CD4-positive, CD25-positive, alpha-beta regulatory T cell (primary cell): ENCODE measurements at regions not wholly inside any gene's neighbourhood (a gene's known extent, or its start where the extent isn't known, plus 50 kb on each side); places are given as distances from the start of the nearest gene placed in this dataset.
"Not testable (repeated sequence)": the region's sequence is repeated elsewhere in the genome, so short reads cannot be mapped to it uniquely, and the experiment has no call there.

Experiments used
- ATAC-seq, 2 donors: fragments of 150-1000 bp; cut with Tn5 transposase; one replicate each; pipeline ENCODE4 v1.10.0; 2021; ENCODE audit warnings: low read depth in 2 of 2, moderate number of reproducible peaks in 2 of 2, moderate library complexity in 1 of 2
- DNase-seq, 3 donors: peaks; one replicate each; pipeline versions ENCODE4 v3.0.0 to v3.0.0-alpha.2; 2012 to 2022; ENCODE audit warnings: mixed read lengths in 1 of 3
- H3K27ac ChIP-seq: one replicate; pipeline ENCODE4 v1.7.0; 2013; ENCODE audit warnings: mild to moderate bottlenecking, low read length; ENCODE audit not compliant: insufficient read depth, poor library complexity, severe bottlenecking
- H3K27me3 ChIP-seq: one replicate; pipeline ENCODE4 v1.7.0; 2013; ENCODE audit warnings: low read length; ENCODE audit not compliant: control insufficient read depth, insufficient read depth
- H3K36me3 ChIP-seq: one replicate; pipeline ENCODE4 v1.7.0; 2013; ENCODE audit warnings: mild to moderate bottlenecking, low read length, moderate library complexity; ENCODE audit not compliant: control insufficient read depth, insufficient read depth
- H3K4me1 ChIP-seq: 2 replicates; pipeline ENCODE4 v1.7.0; 2013; ENCODE audit warnings: mild to moderate bottlenecking, low read length; ENCODE audit not compliant: insufficient read depth, control insufficient read depth, poor library complexity, severe bottlenecking
- H3K4me3 ChIP-seq: one replicate; pipeline ENCODE4 v1.7.0; 2013; ENCODE audit warnings: low read depth, mild to moderate bottlenecking, low read length, moderate library complexity
- H3K9me3 ChIP-seq, 2 experiments: 1 replicate in 1 of 2; 2 replicates in 1 of 2; pipeline ENCODE4 v1.7.0; 2013; ENCODE audit warnings: low read length in 2 of 2, mild to moderate bottlenecking in 1 of 2, moderate library complexity in 1 of 2; ENCODE audit not compliant: control insufficient read depth in 2 of 2
- H3K27ac Mint-ChIP-seq, 3 donors: one replicate each; pipeline ENCODE4 v1.8.0; 2020 to 2022; ENCODE audit warnings: mild to moderate bottlenecking in 3 of 3, mixed read lengths in 3 of 3, moderate library complexity in 2 of 3
- H3K27me3 Mint-ChIP-seq: one replicate; pipeline ENCODE4 v1.8.0; 2022; ENCODE audit warnings: mild to moderate bottlenecking, mixed read lengths
- H3K36me3 Mint-ChIP-seq: one replicate; pipeline ENCODE4 v1.8.0; 2020; ENCODE audit warnings: mixed read lengths
- H3K4me1 Mint-ChIP-seq, 4 donors: one replicate each; pipeline ENCODE4 v1.8.0; 2020 to 2022; ENCODE audit warnings: mixed read lengths in 4 of 4, mild to moderate bottlenecking in 1 of 4
- H3K4me3 Mint-ChIP-seq, 4 donors: one replicate each; pipeline ENCODE4 v1.8.0; 2020 to 2022; ENCODE audit warnings: mild to moderate bottlenecking in 4 of 4, mixed read lengths in 4 of 4, moderate library complexity in 3 of 4
- H3K9me3 Mint-ChIP-seq, 7 donors: one replicate each; pipeline ENCODE4 v1.8.0; 2020 to 2022; ENCODE audit warnings: mixed read lengths in 7 of 7, mild to moderate bottlenecking in 3 of 7, moderate library complexity in 2 of 7

- no peak overlapping the region for H3K4me3 Mint-ChIP-seq
- no peak overlapping the region for H3K27ac ChIP-seq
- no peaks in the 10 kb centered on the region for H3K36me3 ChIP-seq
- no peak overlapping the region for H3K4me3 ChIP-seq
- no peak for DNase-seq
- no peaks in the 10 kb centered on the region for H3K27me3 Mint-ChIP-seq
- no peaks in the 10 kb centered on the region for H3K36me3 Mint-ChIP-seq
- no peaks in the 10 kb centered on the region for H3K27me3 ChIP-seq
- no peak overlapping the region for H3K27ac Mint-ChIP-seq
- no peaks in the 10 kb centered on the region for H3K4me1 ChIP-seq
- H3K9me3 Mint-ChIP-seq, result peaks cover 0 to 6% (median 3%) of the 10 kb centered on the region in 7 donors
- ATAC-seq, result no peak
- no peaks in the 10 kb centered on the region for H3K4me1 Mint-ChIP-seq
- H3K9me3 ChIP-seq, result no peaks in the 10 kb centered on the region
These were observed 418.6 kb upstream of the DIPK2B start for GRCh38 chrX:45619290-45619689.

GRCh38 chrX:45615591-45615990 is 414.9 kb upstream of the DIPK2B start:
- not testable (repeated sequence) for H3K4me1 Mint-ChIP-seq, H3K4me3 Mint-ChIP-seq, ATAC-seq, H3K27me3 ChIP-seq, H3K4me1 ChIP-seq, H3K27me3 Mint-ChIP-seq, H3K36me3 ChIP-seq, H3K9me3 ChIP-seq, H3K36me3 Mint-ChIP-seq, DNase-seq, H3K27ac Mint-ChIP-seq, H3K4me3 ChIP-seq, H3K27ac ChIP-seq
- H3K9me3 Mint-ChIP-seq, result peaks cover 0 to 14% (median 6%) of the 10 kb centered on the region in 7 donors

- no peaks in the 10 kb centered on the region for H3K4me1 ChIP-seq
- no peak for ATAC-seq
- Mint-ChIP-seq H3K27me3 (no peaks in the 10 kb centered on the region), H3K27ac (no peak overlapping the region), H3K9me3 (peaks cover 0 to 14% (median 7%) of the 10 kb centered on the region in 7 donors), H3K4me3 (no peak overlapping the region), H3K36me3 (no peaks in the 10 kb centered on the region), H3K4me1 (no peaks in the 10 kb centered on the region)
- H3K36me3 ChIP-seq, result no peaks in the 10 kb centered on the region
- H3K4me3 ChIP-seq, result no peak overlapping the region
- DNase-seq, result no peak
- H3K9me3 ChIP-seq, result peaks cover 0 to 7% of the 10 kb centered on the region in 2 experiments
- H3K27ac ChIP-seq, result no peak overlapping the region
- H3K27me3 ChIP-seq, result no peaks in the 10 kb centered on the region
These were observed 414.2 kb upstream of the DIPK2B start for GRCh38 chrX:45614853-45615252.

- H3K27me3 Mint-ChIP-seq, result no peaks in the 10 kb centered on the region
- H3K9me3 Mint-ChIP-seq, result peaks cover 0 to 4% (median 1%) of the 10 kb centered on the region in 7 donors
- no peak overlapping the region for H3K27ac Mint-ChIP-seq
- H3K4me3 ChIP-seq, result no peak overlapping the region
- H3K27me3 ChIP-seq, result no peaks in the 10 kb centered on the region
- H3K4me1 Mint-ChIP-seq, result no peaks in the 10 kb centered on the region
- no peaks in the 10 kb centered on the region for H3K9me3 ChIP-seq
- no peaks in the 10 kb centered on the region for H3K36me3 ChIP-seq
- no peak for DNase-seq
- ATAC-seq, result no peak
- no peaks in the 10 kb centered on the region for H3K4me1 ChIP-seq
- H3K4me3 Mint-ChIP-seq, result no peak overlapping the region
- no peak overlapping the region for H3K27ac ChIP-seq
- no peaks in the 10 kb centered on the region for H3K36me3 Mint-ChIP-seq
These were observed 401.5 kb upstream of the DIPK2B start for GRCh38 chrX:45602151-45602550.

GRCh38 chrX:45601052-45601451 is 400.4 kb upstream of the DIPK2B start:
- peaks cover 0 to 3% (median 0%) of the 10 kb centered on the region in 7 donors for H3K9me3 Mint-ChIP-seq
- H3K27ac Mint-ChIP-seq, result no peak overlapping the region
- no peaks in the 10 kb centered on the region for H3K36me3 Mint-ChIP-seq

GRCh38 chrX:45598861-45599260 is 398.2 kb upstream of the DIPK2B start:
- Mint-ChIP-seq H3K9me3 (no peaks in the 10 kb centered on the region), H3K4me3 (no peak overlapping the region), H3K36me3 (no peaks in the 10 kb centered on the region), H3K27me3 (no peaks in the 10 kb centered on the region), H3K27ac (no peak overlapping the region), H3K4me1 (no peaks in the 10 kb centered on the region)
- Histone ChIP-seq H3K9me3 (no peaks in the 10 kb centered on the region), H3K4me1 (no peaks in the 10 kb centered on the region), H3K4me3 (no peak overlapping the region), H3K27ac (no peak overlapping the region), H3K36me3 (no peaks in the 10 kb centered on the region), H3K27me3 (no peaks in the 10 kb centered on the region)
- ATAC-seq (no peak), DNase-seq (no peak)

More at GRCh38 chrX:45601052-45601451, 400.4 kb upstream of the DIPK2B start:
- Mint-ChIP-seq H3K27me3 (no peaks in the 10 kb centered on the region), H3K4me3 (no peak overlapping the region), H3K4me1 (no peaks in the 10 kb centered on the region)
- no peak overlapping the region for H3K4me3 ChIP-seq
- no peak overlapping the region for H3K27ac ChIP-seq
- no peak for DNase-seq
- H3K36me3 ChIP-seq, result no peaks in the 10 kb centered on the region
- H3K4me1 ChIP-seq, result no peaks in the 10 kb centered on the region
- H3K9me3 ChIP-seq, result no peaks in the 10 kb centered on the region
- ATAC-seq, result no peak
- no peaks in the 10 kb centered on the region for H3K27me3 ChIP-seq

- no peaks in the 10 kb centered on the region for H3K27me3 ChIP-seq
- Mint-ChIP-seq H3K36me3 (no peaks in the 10 kb centered on the region), H3K4me1 (no peaks in the 10 kb centered on the region), H3K27ac (no peak overlapping the region), H3K9me3 (peaks cover 0 to 3% (median 0%) of the 10 kb centered on the region in 7 donors), H3K27me3 (no peaks in the 10 kb centered on the region), H3K4me3 (no peak overlapping the region)
- DNase-seq (no peak), ATAC-seq (no peak)
- H3K36me3 ChIP-seq, result no peaks in the 10 kb centered on the region
- no peak overlapping the region for H3K27ac ChIP-seq
- no peaks in the 10 kb centered on the region for H3K4me1 ChIP-seq
- H3K9me3 ChIP-seq, result no peaks in the 10 kb centered on the region
- H3K4me3 ChIP-seq, result no peak overlapping the region
These were observed 395.6 kb upstream of the DIPK2B start for GRCh38 chrX:45596188-45596808.

GRCh38 chrX:45592101-45592500 is 391.4 kb upstream of the DIPK2B start:
- Mint-ChIP-seq H3K9me3 (peaks cover 0 to 6% (median 3%) of the 10 kb centered on the region in 7 donors), H3K36me3 (no peaks in the 10 kb centered on the region)

More at GRCh38 chrX:45592101-45592500, 391.4 kb upstream of the DIPK2B start:
- Histone ChIP-seq H3K36me3 (no peaks in the 10 kb centered on the region), H3K4me3 (no peak overlapping the region), H3K27me3 (no peaks in the 10 kb centered on the region), H3K27ac (no peak overlapping the region), H3K4me1 (no peaks in the 10 kb centered on the region), H3K9me3 (no peaks in the 10 kb centered on the region)
- no peak overlapping the region for H3K27ac Mint-ChIP-seq
- DNase-seq (no peak), ATAC-seq (no peak)
- H3K27me3 Mint-ChIP-seq, result no peaks in the 10 kb centered on the region
- no peak overlapping the region for H3K4me3 Mint-ChIP-seq
- no peaks in the 10 kb centered on the region for H3K4me1 Mint-ChIP-seq
